ENCODE measurements at regions not wholly inside any gene's neighbourhood (a gene's known extent, or its start where the extent isn't known, plus 50 kb on each side); places are given as distances from the start of the nearest gene placed in this dataset.

DNA sequence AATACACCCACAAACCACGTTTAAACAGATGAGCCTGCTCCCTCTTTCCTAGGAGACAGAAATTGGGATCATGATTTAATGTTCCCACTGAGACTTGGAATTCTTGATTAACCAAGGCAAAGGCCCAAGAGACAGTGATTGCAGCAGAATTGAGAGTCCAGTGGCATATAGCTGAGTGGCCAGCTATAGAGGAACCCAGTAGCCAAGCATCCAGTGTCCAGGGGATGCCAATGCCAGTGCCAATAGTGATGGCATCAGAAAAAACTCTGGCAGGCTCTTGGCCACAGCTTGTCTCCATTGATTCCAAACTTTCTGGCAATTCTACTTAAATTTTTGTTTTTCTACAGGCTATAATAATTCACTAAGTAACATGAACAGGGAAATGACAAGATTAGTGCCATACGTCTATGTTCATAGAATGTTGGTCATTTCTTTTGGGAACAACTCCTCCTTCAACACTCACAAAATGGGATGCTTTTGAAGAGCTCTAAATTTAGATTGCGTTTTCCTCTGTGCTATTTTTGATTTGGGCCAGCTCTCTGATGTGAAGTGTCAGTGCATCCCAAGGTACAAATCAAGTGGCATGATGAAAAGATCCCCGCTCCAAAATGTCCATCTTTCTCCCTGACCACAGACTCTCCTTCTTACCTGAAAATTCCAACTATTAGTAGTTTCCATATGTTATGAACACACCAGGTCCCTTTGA lies 83.1 kb upstream of the A1CF start:
- Mint-ChIP-seq H3K27ac (no peak overlapping the region), H3K36me3 (ENCODE audit: low read depth) (no peaks in the 10 kb centered on the region), H3K27me3 (ENCODE audit: insufficient read depth, low read depth, poor library complexity) (peaks cover 2% of the 10 kb centered on the region), H3K4me1 (no peaks in the 10 kb centered on the region), H3K4me3 (no peak overlapping the region), H3K9me3 (0 out of 3 replicates have a peak, but pooled peaks cover 4% of the 10 kb centered on the region)
- ATAC-seq, result no peak
- Histone ChIP-seq H3K79me2 (replicated peaks; ENCODE audit: insufficient read depth) (no peaks in the 10 kb centered on the region), H3K9me2 (ENCODE audit: insufficient read depth) (no peaks in the 10 kb centered on the region), H3K27me3 (ENCODE audit: insufficient read depth) (no peaks in the 10 kb centered on the region), H3K36me3 (ENCODE audit: insufficient read depth) (no peaks in the 10 kb centered on the region), H3K27ac (ENCODE audit: low read depth) (no peak overlapping the region), H3K4me2 (no peak overlapping the region), H4K20me1 (replicated peaks; ENCODE audit: insufficient read depth) (no peaks in the 10 kb centered on the region), H3K4me3 (no peak overlapping the region), H3K4me1 (ENCODE audit: insufficient read depth) (no peaks in the 10 kb centered on the region), H3F3A (replicated peaks; ENCODE audit: low read depth) (no peaks in the 10 kb centered on the region), H2AFZ (no peak overlapping the region)
- no peak for DNase-seq (ENCODE audit: low spot score)
- TF ChIP-seq EZH2phosphoT487 (IDR thresholded peaks at IDR 0.05; ENCODE audit: unreplicated experiment), result no peak
- TF ChIP-seq, protein P1, sequence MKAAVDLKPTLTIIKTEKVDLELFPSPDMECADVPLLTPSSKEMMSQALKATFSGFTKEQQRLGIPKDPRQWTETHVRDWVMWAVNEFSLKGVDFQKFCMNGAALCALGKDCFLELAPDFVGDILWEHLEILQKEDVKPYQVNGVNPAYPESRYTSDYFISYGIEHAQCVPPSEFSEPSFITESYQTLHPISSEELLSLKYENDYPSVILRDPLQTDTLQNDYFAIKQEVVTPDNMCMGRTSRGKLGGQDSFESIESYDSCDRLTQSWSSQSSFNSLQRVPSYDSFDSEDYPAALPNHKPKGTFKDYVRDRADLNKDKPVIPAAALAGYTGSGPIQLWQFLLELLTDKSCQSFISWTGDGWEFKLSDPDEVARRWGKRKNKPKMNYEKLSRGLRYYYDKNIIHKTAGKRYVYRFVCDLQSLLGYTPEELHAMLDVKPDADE (IDR thresholded peaks at IDR 0.05), result no peak
- no peak for TF ChIP-seq JUNB (IDR thresholded peaks at IDR 0.05; ENCODE audit: unreplicated experiment)

- Histone ChIP-seq H4K20me1 (replicated peaks; ENCODE audit: insufficient read depth) (no peaks in the 10 kb centered on the region), H3K27ac (ENCODE audit: low read depth) (no peak overlapping the region), H3K27me3 (ENCODE audit: insufficient read depth) (no peaks in the 10 kb centered on the region), H3K9me2 (ENCODE audit: insufficient read depth) (no peaks in the 10 kb centered on the region; the same call in 1 of the 2 replicates), H3K79me2 (replicated peaks; ENCODE audit: insufficient read depth) (no peaks in the 10 kb centered on the region), H3K36me3 (ENCODE audit: insufficient read depth) (no peaks in the 10 kb centered on the region), H3K4me3 (no peak overlapping the region), H3K4me1 (ENCODE audit: insufficient read depth) (no peaks in the 10 kb centered on the region), H3K4me2 (no peak overlapping the region), H3F3A (replicated peaks; ENCODE audit: low read depth) (no peaks in the 10 kb centered on the region), H2AFZ (no peak overlapping the region)
- Mint-ChIP-seq H3K27me3 (ENCODE audit: insufficient read depth, low read depth, poor library complexity) (peaks cover 2% of the 10 kb centered on the region), H3K9me3 (no peaks in the 10 kb centered on the region), H3K36me3 (ENCODE audit: low read depth) (no peaks in the 10 kb centered on the region), H3K4me3 (no peak overlapping the region), H3K4me1 (no peaks in the 10 kb centered on the region), H3K27ac (no peak overlapping the region)
- ATAC-seq (no peak), DNase-seq (ENCODE audit: low spot score) (no peak)
- no peak for TF ChIP-seq POLR2AphosphoS5 (IDR thresholded peaks at IDR 0.05; ENCODE audit: low read depth)
- no peak for TF ChIP-seq CREB1 (CRISPR knock-in tag; IDR thresholded peaks at IDR 0.05; ENCODE audit: low read depth)
- no peak for TF ChIP-seq REST (IDR thresholded peaks at IDR 0.05; ENCODE audit: unreplicated experiment)
- TF ChIP-seq EZH2 (IDR thresholded peaks at IDR 0.05; ENCODE audit: low read depth, unreplicated experiment), result no peak
- TF ChIP-seq ZNF114 (CRISPR knock-in tag; IDR thresholded peaks at IDR 0.05), result no peak
- no peak for TF ChIP-seq STAT1 (IDR thresholded peaks at IDR 0.05; ENCODE audit: unreplicated experiment)
- no peak for TF ChIP-seq NANOG (IDR thresholded peaks at IDR 0.05; ENCODE audit: borderline replicate concordance)
- no peak for TF ChIP-seq ZNF331 (CRISPR knock-in tag; IDR thresholded peaks at IDR 0.05; ENCODE audit: low read depth)
- TF ChIP-seq, protein P1 (IDR thresholded peaks at IDR 0.05), result no peak
Observed at GRCh38 chr10:50972591-50972990, 87.2 kb upstream of the A1CF start.

Data from GM23338 (cell line).